K562 (cell line): ENCODE measurements at regions not wholly inside any gene's neighbourhood (a gene's known extent, or its start where the extent isn't known, plus 50 kb on each side); places are given as distances from the start of the nearest gene placed in this dataset.
"Not testable (repeated sequence)": the region's sequence is repeated elsewhere in the genome, so short reads cannot be mapped to it uniquely, and the experiment has no call there.

Source experiments
- ATAC-seq: fragments of 200-7000 bp; cut with Tn5 transposase; 3 replicates; pipeline ENCODE4 v1.9.1; 2020; ENCODE audit warnings: moderate library complexity
- BruUV-seq: library from RNA; stranded (reverse); fragments of 400-500 nt; replicated peaks from 2 replicates; lab custom pipeline; 2021; lab: Mats Ljungman, UMichigan
- CTCF ChIA-PET: fragments of 300-600 bp; formaldehyde crosslinking; extraction: SDS; loops from one replicate; lab custom pipeline; 2021; ENCODE audit warnings: low intra/inter-chr PET ratio; lab: Yijun Ruan, JAX
- POLR2A ChIA-PET: fragments of 300-600, 350-650 bp; sonication (Branson Sonifier 250); formaldehyde crosslinking; extraction: SDS; loops from one replicate; lab custom pipeline; 2021; ENCODE audit warnings: antibody characterized with exemption, inconsistent platforms; lab: Yijun Ruan, JAX
- DNase-seq, 4 experiments: peaks; one replicate each; pipeline versions ENCODE4 v3.0.0 to v3.0.0-alpha.2; 2011 to 2018; ENCODE audit warnings: low spot score in 3 of 4, mixed read lengths in 3 of 4; ENCODE audit errors: extremely low read depth in 1 of 4
- FAIRE-seq: peaks from 2 replicates; lab custom pipeline; 2011; peaks lifted over from hg19 to GRCh38; lab: Jason Lieb, UNC
- H2AFZ ChIP-seq: 2 replicates; pipeline ENCODE4 v1.6.0; 2011; ENCODE audit warnings: low read depth, low read length, control low read depth, inconsistent platforms
- H3K27ac ChIP-seq: fragments of 200-600 bp; 3 replicates; pipeline ENCODE4 v1.8.0; 2011; ENCODE audit warnings: low read depth, mild to moderate bottlenecking, control low read depth, inconsistent platforms, low read length, moderate library complexity, mixed read lengths; ENCODE audit errors: extremely low read depth
- H3K27me3 ChIP-seq, 2 experiments: fragments of 300-600 bp in 1 of 2; 2 replicates in 1 of 2; 3 replicates in 1 of 2; pipeline versions ENCODE4 v1.6.0 to v1.8.0; 2011; ENCODE audit warnings: inconsistent platforms in 2 of 2, low read length in 2 of 2, mild to moderate bottlenecking in 1 of 2, mixed read lengths in 1 of 2, moderate library complexity in 1 of 2; ENCODE audit not compliant: control insufficient read depth in 2 of 2, insufficient read depth in 2 of 2
- H3K36me3 ChIP-seq: fragments of 300-600 bp; 3 replicates; pipeline ENCODE4 v1.8.0; 2011; ENCODE audit warnings: mild to moderate bottlenecking, low read length, inconsistent platforms; ENCODE audit not compliant: control insufficient read depth, insufficient read depth
- H3K4me1 ChIP-seq, 2 experiments: fragments of 200-600 bp in 1 of 2; replicated peaks in 1 of 2; 2 replicates in 1 of 2; 3 replicates in 1 of 2; pipeline versions ENCODE4 v1.5.1 to v1.8.0; 2011; ENCODE audit warnings: inconsistent platforms in 2 of 2, low read length in 2 of 2, mild to moderate bottlenecking in 1 of 2, mixed read lengths in 1 of 2, moderate library complexity in 1 of 2; ENCODE audit not compliant: control insufficient read depth in 2 of 2, insufficient read depth in 2 of 2
- H3K4me2 ChIP-seq: 2 replicates; pipeline ENCODE4 v1.6.1; 2011; ENCODE audit warnings: low read length, control low read depth, inconsistent platforms, mixed read lengths; ENCODE audit not compliant: insufficient read depth
- H3K4me3 ChIP-seq: fragments of 200-600 bp; sonication (generic), shearing (Covaris generic); 2 replicates; pipeline ENCODE4 v1.5.1; 2016; ENCODE audit warnings: control low read depth, inconsistent platforms
- H3K79me2 ChIP-seq: fragments of 200-600 bp; 3 replicates; pipeline ENCODE4 v1.8.0; 2011; ENCODE audit warnings: low read length, inconsistent platforms; ENCODE audit not compliant: control insufficient read depth, insufficient read depth
- H3K9ac ChIP-seq, 2 experiments: 2 replicates each; pipeline versions ENCODE4 v1.6.0 to v1.6.1; 2011; ENCODE audit warnings: low read depth in 2 of 2, low read length in 2 of 2, control low read depth in 1 of 2, inconsistent platforms in 1 of 2, mild to moderate bottlenecking in 1 of 2, mixed read lengths in 1 of 2; ENCODE audit not compliant: insufficient read depth in 1 of 2
- H3K9me1 ChIP-seq: one replicate; pipeline ENCODE4 v1.6.0; 2011; ENCODE audit warnings: inconsistent platforms, mild to moderate bottlenecking, low read length, moderate library complexity; ENCODE audit not compliant: control insufficient read depth, insufficient read depth
- H3K9me3 ChIP-seq: replicated peaks from 2 replicates; pipeline ENCODE4 v1.5.1; 2011; ENCODE audit warnings: low read depth, low read length, inconsistent platforms; ENCODE audit not compliant: control insufficient read depth, insufficient read depth
- H4K20me1 ChIP-seq: replicated peaks from 2 replicates; pipeline ENCODE4 v1.6.1; 2011; ENCODE audit warnings: low read length, inconsistent platforms, mixed read lengths; ENCODE audit not compliant: control insufficient read depth, insufficient read depth
- whole genome bisulfite sequencing: fragments of 100-300 bp; shearing (Covaris generic); methylation state at CpG from one replicate; pipeline ENCODE4 v1.1.6; 2016; ENCODE audit warnings: low coverage, mixed read lengths; ENCODE audit not compliant: insufficient coverage; ENCODE audit errors: missing lambda C conversion rate; 5-methylcytosine and 5-hydroxymethylcytosine counted together
- in situ Hi-C: fragments of 300-500 bp; cut with MboI; formaldehyde crosslinking; loops from 4 replicates; pipeline ENCODE4 v1.15.0; 2018; ENCODE audit warnings: inconsistent platforms, mixed read lengths
- intact Hi-C: fragments of 100-400 bp; cut with micrococcal nuclease; formaldehyde crosslinking; loops from 2 replicates; pipeline ENCODE4 v1.14.2; 2022

DNA sequence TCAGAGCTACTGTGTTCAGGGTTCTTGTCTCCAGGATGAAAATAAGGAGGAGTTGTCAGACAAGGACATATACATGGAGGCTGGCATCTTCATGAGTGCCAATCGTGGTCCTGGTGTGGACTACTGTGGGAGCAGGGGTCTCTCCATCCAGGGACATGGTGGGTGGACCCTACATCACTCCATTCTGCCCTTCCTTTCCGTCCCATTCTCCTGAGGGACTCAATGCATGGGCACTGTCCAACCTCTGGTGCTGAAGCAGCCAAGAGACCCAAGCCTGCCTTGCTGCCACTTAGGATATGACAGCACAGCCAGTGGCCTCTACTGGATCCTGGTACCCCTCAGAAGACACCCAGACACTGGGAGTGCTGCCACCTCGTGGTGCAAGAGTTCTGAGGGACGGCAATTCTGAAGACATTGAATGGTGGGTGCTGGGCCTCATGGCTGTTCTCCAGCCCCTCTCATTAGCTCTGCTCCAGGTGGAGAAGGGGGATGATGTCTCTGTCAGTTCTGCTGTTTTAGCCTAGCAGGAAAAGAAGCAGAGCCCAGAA is 818.9 kb downstream of the FOXD4L5 start:
- H3K79me2 ChIP-seq, H3K9ac ChIP-seq, H3K9me3 ChIP-seq, H3K27ac ChIP-seq, H2AFZ ChIP-seq, H3K36me3 ChIP-seq, DNase-seq, POLR2A ChIA-PET, H3K4me2 ChIP-seq, BruUV-seq, CTCF ChIA-PET, FAIRE-seq, H3K27me3 ChIP-seq, intact Hi-C loops, H3K9me1 ChIP-seq, in situ Hi-C loops, H3K4me1 ChIP-seq, H4K20me1 ChIP-seq, H3K4me3 ChIP-seq: not testable (repeated sequence)
- WGBS = no CpG with 5 or more reads among the region's 4 CpGs
- peak; percentile 61; the same call in 2 of the 3 replicates for ATAC-seq

DNA sequence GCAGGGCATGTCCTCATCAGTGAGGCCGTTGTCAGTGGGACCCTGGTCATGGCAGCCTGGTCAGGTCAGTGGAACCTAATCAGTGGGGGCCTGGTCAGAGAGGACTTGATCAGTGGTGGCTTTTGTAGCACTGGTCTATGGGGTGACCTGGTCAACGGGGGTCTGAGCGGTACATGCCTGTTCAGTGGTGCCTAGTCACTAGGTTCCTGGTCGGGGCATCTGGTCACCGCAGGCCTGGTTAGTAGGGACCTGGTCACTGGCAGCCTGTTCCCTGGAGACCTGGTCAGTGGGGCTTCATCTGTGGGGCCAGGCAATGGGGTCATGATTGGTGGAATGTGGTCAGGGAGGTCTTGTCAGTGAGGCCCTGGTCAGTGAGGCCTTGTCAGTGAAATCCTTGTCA is 823.1 kb downstream of the FOXD4L5 start:
- H3K4me1 ChIP-seq, H3K27ac ChIP-seq, H3K9me1 ChIP-seq, H3K4me3 ChIP-seq, FAIRE-seq, CTCF ChIA-PET, DNase-seq, H3K36me3 ChIP-seq, H3K9me3 ChIP-seq, H4K20me1 ChIP-seq, H3K9ac ChIP-seq, H3K4me2 ChIP-seq, H3K79me2 ChIP-seq, POLR2A ChIA-PET, in situ Hi-C loops, ATAC-seq, intact Hi-C loops, BruUV-seq, H3K27me3 ChIP-seq, H2AFZ ChIP-seq: not testable (repeated sequence)
- WGBS = no CpG with 5 or more reads among the region's 5 CpGs

DNA sequence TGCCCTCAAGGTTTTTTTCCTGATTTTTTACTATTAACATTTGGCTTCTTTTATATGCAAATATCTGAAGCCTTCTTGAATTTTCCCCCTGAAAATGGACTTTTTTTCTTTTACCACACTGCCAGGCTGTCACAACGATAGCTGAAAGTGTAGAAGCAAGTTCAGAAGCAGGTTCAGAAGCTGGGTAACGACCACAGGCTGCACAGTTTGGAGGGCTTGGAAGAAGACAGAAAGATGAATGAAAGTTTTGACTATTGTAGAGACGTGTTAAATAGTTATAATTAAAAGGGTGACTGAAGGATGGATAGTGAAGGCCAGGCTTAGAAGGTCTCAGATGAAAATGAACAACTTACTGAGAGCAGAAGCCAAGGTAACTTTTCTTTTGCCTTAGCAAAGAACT is 826.4 kb downstream of the FOXD4L5 start:
- BruUV-seq = not testable (repeated sequence)

DNA sequence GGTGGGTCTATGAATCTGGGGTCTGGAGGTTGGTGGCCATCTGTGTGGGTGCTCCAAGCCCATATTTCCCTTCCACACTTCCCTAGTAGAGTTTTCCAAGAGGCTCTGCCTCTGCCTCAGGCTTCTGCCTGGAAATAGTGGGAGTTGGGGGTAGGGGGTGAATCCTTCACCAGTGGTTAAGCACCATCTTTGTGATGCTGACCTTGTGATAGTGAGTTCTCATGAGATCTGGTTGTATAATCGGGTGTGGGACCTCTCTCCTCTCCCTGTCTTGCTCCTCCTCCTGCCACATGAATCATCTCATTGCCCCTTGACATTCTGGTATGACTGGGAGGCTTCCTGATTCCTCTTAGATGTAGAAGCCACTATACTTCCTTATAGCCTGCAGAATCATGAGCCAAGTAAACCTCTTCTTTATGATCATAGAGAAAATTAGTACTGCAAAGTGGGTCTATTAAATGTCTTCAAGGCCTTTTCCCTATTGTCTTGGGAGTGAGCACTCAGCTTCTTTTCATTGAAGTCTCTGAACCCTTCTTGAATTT is 829.8 kb downstream of the FOXD4L5 start:
- H4K20me1 ChIP-seq = not testable (repeated sequence)

More for the DNA sequence above, 826.4 kb downstream of the FOXD4L5 start:
- H2AFZ ChIP-seq, intact Hi-C loops, H3K27me3 ChIP-seq, in situ Hi-C loops, H3K79me2 ChIP-seq, H3K27ac ChIP-seq, H3K4me1 ChIP-seq, ATAC-seq, H4K20me1 ChIP-seq, CTCF ChIA-PET, POLR2A ChIA-PET, FAIRE-seq, DNase-seq, H3K9me3 ChIP-seq, H3K36me3 ChIP-seq, H3K4me3 ChIP-seq, H3K4me2 ChIP-seq, H3K9me1 ChIP-seq, H3K9ac ChIP-seq: not testable (repeated sequence)
- WGBS = 5% methylated on average over 2 of the region's 3 CpGs

More for the DNA sequence above, 829.8 kb downstream of the FOXD4L5 start:
- H3K4me3 ChIP-seq, in situ Hi-C loops, H3K9me1 ChIP-seq, DNase-seq, H3K79me2 ChIP-seq, H3K4me2 ChIP-seq, H3K9me3 ChIP-seq, ATAC-seq, H3K27me3 ChIP-seq, H3K4me1 ChIP-seq, H3K36me3 ChIP-seq, CTCF ChIA-PET, H3K27ac ChIP-seq, BruUV-seq, intact Hi-C loops, FAIRE-seq, POLR2A ChIA-PET, H2AFZ ChIP-seq, H3K9ac ChIP-seq: not testable (repeated sequence)
- WGBS = no CpG with 5 or more reads among the region's 1 CpG
